ENCODE measurements at regions not wholly inside any gene's neighbourhood (a gene's known extent, or its start where the extent isn't known, plus 50 kb on each side); places are given as distances from the start of the nearest gene placed in this dataset.

DNA sequence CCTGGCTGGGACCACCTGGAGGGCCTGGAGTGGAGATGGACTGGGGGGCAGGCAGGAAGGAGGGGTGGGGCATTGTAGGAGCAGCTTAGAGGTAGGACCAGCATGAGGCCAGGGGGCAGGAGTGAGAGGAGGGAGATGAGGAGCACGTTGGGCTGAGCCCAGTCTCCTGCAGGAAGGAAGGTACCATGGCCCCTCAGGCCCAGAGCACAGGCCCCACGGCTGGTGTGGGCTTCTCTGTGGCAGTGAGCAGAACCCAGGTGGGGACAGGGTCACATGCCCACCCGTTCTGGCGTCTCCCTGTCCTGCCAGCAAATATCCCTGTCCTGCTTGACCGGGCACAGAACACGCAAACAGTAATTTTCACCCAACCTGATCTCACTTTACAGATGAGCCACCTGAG is 141.8 kb downstream of the ENGASE start:
- WGBS, 2 experiments (ENCODE audit: insufficient coverage in 2 of 2), result 78 to 90% methylated on average over 6 of the region's 6 CpGs
- Histone ChIP-seq H3K4me1 (ENCODE audit: control insufficient read depth, insufficient read depth, low read length, poor library complexity, severe bottlenecking) (peaks cover 12% of the 10 kb centered on the region), H3K27ac (ENCODE audit: low read depth, low read length, severe bottlenecking) (no peak overlapping the region), H3K9me3 (ENCODE audit: control insufficient read depth, low read length) (no peaks in the 10 kb centered on the region), H3K4me3 (ENCODE audit: extremely low read depth, insufficient read depth, low read length, poor library complexity, severe bottlenecking) (no peak overlapping the region), H3K36me3 (ENCODE audit: control insufficient read depth, insufficient read depth, low read length) (no peaks in the 10 kb centered on the region)

DNA sequence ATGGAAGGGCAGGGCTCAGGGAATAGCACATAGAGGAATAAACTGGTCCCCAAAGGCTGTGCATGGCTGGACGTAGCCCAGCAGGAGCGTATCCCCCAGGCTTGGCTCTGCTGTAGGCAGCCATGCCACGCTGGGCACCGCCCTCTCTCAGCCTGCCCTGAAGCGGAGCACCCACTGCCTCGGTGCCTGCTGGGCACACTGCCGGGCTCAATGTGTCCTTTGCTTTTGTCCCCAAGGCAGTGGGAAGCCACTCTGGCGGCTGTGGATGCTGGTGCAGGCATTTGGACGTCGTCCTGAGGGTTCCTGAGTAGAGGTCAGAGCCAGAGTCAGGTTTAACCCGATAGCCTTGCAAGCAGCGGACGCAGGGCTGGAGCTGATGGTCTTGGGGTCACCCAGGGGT is 141.0 kb downstream of the ENGASE start:
- Histone ChIP-seq H3K27ac (ENCODE audit: low read depth, low read length, severe bottlenecking) (no peak overlapping the region), H3K4me3 (ENCODE audit: extremely low read depth, insufficient read depth, low read length, poor library complexity, severe bottlenecking) (no peak overlapping the region), H3K36me3 (ENCODE audit: control insufficient read depth, insufficient read depth, low read length) (no peaks in the 10 kb centered on the region), H3K4me1 (ENCODE audit: control insufficient read depth, insufficient read depth, low read length, poor library complexity, severe bottlenecking) (peaks cover 8% of the 10 kb centered on the region), H3K9me3 (ENCODE audit: control insufficient read depth, low read length) (no peaks in the 10 kb centered on the region)
- 95 to 96% methylated on average over 13 of the region's 13 CpGs for WGBS, 2 experiments (ENCODE audit: insufficient coverage in 2 of 2)

DNA sequence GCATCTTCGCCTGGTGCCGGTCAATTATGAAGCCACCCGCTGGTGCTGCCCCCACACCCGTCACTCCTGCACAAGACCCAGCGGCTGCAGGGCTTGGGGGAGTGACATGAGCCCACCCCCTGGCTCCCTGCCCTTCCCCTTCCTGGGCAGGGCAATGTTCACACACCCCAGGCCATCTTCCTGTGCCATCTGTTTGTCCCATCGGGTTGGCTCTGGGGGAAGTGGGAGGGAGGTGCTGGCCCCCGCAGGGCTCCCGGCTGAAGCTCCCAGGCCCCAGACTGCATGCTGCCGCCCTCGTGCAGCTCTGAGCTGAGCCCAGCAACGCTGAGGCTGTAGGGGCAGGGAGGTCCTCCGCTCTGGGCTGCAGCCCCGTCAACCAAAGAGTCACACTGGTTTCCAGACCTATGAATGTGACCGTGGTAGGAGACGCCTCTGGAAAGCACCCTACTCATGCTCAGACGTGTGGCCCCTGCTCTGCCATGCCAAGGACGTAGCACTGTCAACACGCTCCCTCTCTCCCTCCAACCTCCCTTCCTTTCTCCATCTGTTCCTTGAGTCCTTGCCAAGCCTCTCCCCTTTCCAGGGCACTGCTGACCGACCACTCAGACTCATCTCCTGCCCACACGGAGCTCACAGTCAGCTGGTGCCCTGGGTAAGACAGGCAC is 140.4 kb downstream of the ENGASE start:
- Histone ChIP-seq H3K9me3 (ENCODE audit: control insufficient read depth, low read length) (no peaks in the 10 kb centered on the region), H3K4me3 (ENCODE audit: extremely low read depth, insufficient read depth, low read length, poor library complexity, severe bottlenecking) (no peak overlapping the region), H3K36me3 (ENCODE audit: control insufficient read depth, insufficient read depth, low read length) (no peaks in the 10 kb centered on the region), H3K27ac (ENCODE audit: low read depth, low read length, severe bottlenecking) (no peak overlapping the region), H3K4me1 (ENCODE audit: control insufficient read depth, insufficient read depth, low read length, poor library complexity, severe bottlenecking) (peaks cover 4% of the 10 kb centered on the region)
- 58 to 61% methylated on average over 14 to 18 of the region's 20 CpGs for WGBS, 2 experiments (ENCODE audit: insufficient coverage in 2 of 2)

- WGBS, 2 experiments (ENCODE audit: insufficient coverage in 2 of 2), result 78 to 88% methylated on average over 2 of the region's 4 CpGs
- no peaks in the 10 kb centered on the region for H3K36me3 ChIP-seq (ENCODE audit: control insufficient read depth, insufficient read depth, low read length)
- H3K27ac ChIP-seq (ENCODE audit: low read depth, low read length, severe bottlenecking), result no peak overlapping the region
- peaks cover 4% of the 10 kb centered on the region for H3K4me1 ChIP-seq (ENCODE audit: control insufficient read depth, insufficient read depth, low read length, poor library complexity, severe bottlenecking)
- H3K9me3 ChIP-seq (ENCODE audit: control insufficient read depth, low read length), result no peaks in the 10 kb centered on the region
- H3K4me3 ChIP-seq (ENCODE audit: extremely low read depth, insufficient read depth, low read length, poor library complexity, severe bottlenecking), result no peak overlapping the region
These were observed 139.8 kb downstream of the ENGASE start for GRCh38 chr17:79214459-79214858.

GRCh38 chr17:79213305-79213704 is 138.7 kb downstream of the ENGASE start:
- WGBS, 2 experiments (ENCODE audit: insufficient coverage in 2 of 2), result 88 to 90% methylated on average over 4 to 7 of the region's 10 CpGs
- H3K9me3 ChIP-seq (ENCODE audit: control insufficient read depth, low read length), result no peaks in the 10 kb centered on the region

GRCh38 chr17:79212149-79213087 is 137.8 kb downstream of the ENGASE start:
- H3K4me1 ChIP-seq (ENCODE audit: control insufficient read depth, insufficient read depth, low read length, poor library complexity, severe bottlenecking), result peaks cover 4% of the 10 kb centered on the region
- H3K36me3 ChIP-seq (ENCODE audit: control insufficient read depth, insufficient read depth, low read length), result no peaks in the 10 kb centered on the region
- H3K9me3 ChIP-seq (ENCODE audit: control insufficient read depth, low read length), result no peaks in the 10 kb centered on the region
- no peak overlapping the region for H3K27ac ChIP-seq (ENCODE audit: low read depth, low read length, severe bottlenecking)
- no peak overlapping the region for H3K4me3 ChIP-seq (ENCODE audit: extremely low read depth, insufficient read depth, low read length, poor library complexity, severe bottlenecking)
- 45 to 50% methylated on average over 11 to 12 of the region's 15 CpGs for WGBS, 2 experiments (ENCODE audit: insufficient coverage in 2 of 2)

More at GRCh38 chr17:79213305-79213704, 138.7 kb downstream of the ENGASE start:
- Histone ChIP-seq H3K27ac (ENCODE audit: low read depth, low read length, severe bottlenecking) (no peak overlapping the region), H3K36me3 (ENCODE audit: control insufficient read depth, insufficient read depth, low read length) (no peaks in the 10 kb centered on the region), H3K4me3 (ENCODE audit: extremely low read depth, insufficient read depth, low read length, poor library complexity, severe bottlenecking) (no peak overlapping the region), H3K4me1 (ENCODE audit: control insufficient read depth, insufficient read depth, low read length, poor library complexity, severe bottlenecking) (peaks cover 4% of the 10 kb centered on the region)

DNA sequence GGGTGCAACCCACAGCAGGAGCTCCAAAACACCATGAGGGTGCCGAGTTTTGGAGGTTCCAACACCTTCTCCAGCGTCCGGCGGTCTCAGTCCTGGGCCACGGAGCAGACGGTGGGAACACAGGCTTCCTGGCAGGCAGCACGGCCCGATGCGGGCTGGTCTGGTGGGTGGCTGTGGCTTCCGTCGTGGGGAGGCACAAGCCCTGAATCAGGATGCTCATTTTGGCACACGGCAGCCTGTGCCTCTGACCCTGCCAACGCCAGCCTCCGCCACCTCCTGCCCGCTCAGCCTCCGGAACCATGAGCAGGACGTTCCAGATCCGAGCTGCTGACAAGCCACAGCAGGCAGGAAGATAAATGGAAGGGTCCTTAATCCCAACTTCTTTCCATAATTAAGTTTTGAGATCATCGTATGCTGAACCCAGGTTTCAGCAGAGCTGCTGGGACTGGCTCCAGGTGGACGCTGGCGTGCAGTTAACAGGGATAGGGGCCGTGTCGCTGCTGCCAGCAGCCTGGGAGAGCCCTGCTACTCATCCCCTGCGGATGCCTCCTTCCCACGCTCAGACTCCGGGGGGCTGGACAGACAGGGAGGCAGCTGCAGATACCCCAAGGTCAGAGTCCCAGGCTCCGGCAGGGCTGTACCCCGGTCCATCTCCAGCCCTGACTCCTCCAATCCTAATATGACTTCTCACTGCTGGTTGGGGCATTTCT is 136.6 kb downstream of the ENGASE start:
- peaks cover 4% of the 10 kb centered on the region for H3K4me1 ChIP-seq (ENCODE audit: control insufficient read depth, insufficient read depth, low read length, poor library complexity, severe bottlenecking)
- no peak overlapping the region for H3K4me3 ChIP-seq (ENCODE audit: extremely low read depth, insufficient read depth, low read length, poor library complexity, severe bottlenecking)
- H3K9me3 ChIP-seq (ENCODE audit: control insufficient read depth, low read length), result no peaks in the 10 kb centered on the region
- H3K36me3 ChIP-seq (ENCODE audit: control insufficient read depth, insufficient read depth, low read length), result no peaks in the 10 kb centered on the region
- H3K27ac ChIP-seq (ENCODE audit: low read depth, low read length, severe bottlenecking), result no peak overlapping the region
- 89 to 91% methylated on average over 26 to 28 of the region's 28 CpGs for WGBS, 2 experiments (ENCODE audit: insufficient coverage in 2 of 2)

DNA sequence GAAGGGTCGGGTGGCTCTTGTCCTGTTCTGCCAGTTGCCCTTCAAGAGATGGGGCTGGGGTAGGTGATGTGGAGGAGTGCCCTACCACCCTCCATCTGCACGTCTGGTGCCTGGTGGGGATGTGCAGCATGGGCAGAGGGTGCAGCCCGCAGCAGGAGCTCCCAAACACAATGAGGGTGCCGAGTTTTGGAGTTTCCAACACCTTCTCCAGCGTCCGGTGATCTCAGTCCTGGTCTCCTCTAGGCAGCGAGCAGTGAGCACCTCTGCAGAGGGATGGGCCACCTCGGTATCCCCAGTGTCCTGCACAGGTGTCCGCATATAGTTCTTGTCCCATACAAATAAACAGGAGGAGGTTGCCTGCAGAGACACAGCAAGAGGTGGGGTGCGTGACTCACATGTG is 136.0 kb downstream of the ENGASE start:
- WGBS, 2 experiments (ENCODE audit: insufficient coverage in 2 of 2), result 92 to 96% methylated on average over 7 to 9 of the region's 10 CpGs
- H3K36me3 ChIP-seq (ENCODE audit: control insufficient read depth, insufficient read depth, low read length), result no peaks in the 10 kb centered on the region

DNA sequence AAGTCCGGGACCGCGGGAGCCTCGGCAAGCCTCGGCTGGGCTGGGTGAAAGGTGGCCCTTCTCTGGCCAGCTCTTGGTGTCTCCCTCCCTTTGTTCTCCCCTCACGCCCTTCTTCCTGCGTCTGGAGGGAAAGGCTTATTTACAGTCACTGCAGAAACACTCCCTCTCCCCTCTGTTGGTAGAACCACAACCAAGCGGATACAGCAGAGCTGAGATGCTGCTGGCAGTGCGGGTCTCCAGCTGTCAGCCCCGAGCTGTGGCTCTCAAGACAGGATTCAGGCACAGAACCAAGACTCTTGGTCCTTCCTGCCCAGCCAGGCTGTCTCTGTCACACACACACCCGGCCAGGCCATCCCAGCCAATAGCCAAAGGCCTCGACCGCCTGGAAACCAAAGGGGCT is 133.3 kb downstream of the ENGASE start:
- Histone ChIP-seq H3K36me3 (ENCODE audit: control insufficient read depth, insufficient read depth, low read length) (no peaks in the 10 kb centered on the region), H3K4me1 (ENCODE audit: control insufficient read depth, insufficient read depth, low read length, poor library complexity, severe bottlenecking) (peaks cover 4% of the 10 kb centered on the region), H3K4me3 (ENCODE audit: extremely low read depth, insufficient read depth, low read length, poor library complexity, severe bottlenecking) (no peak overlapping the region), H3K27ac (ENCODE audit: low read depth, low read length, severe bottlenecking) (no peak overlapping the region), H3K9me3 (ENCODE audit: control insufficient read depth, low read length) (no peaks in the 10 kb centered on the region)
- WGBS, 2 experiments (ENCODE audit: insufficient coverage in 2 of 2), result 72 to 77% methylated on average over 9 of the region's 13 CpGs

More for the DNA sequence above, 136.0 kb downstream of the ENGASE start:
- Histone ChIP-seq H3K9me3 (ENCODE audit: control insufficient read depth, low read length) (no peaks in the 10 kb centered on the region), H3K4me1 (ENCODE audit: control insufficient read depth, insufficient read depth, low read length, poor library complexity, severe bottlenecking) (peaks cover 4% of the 10 kb centered on the region), H3K4me3 (ENCODE audit: extremely low read depth, insufficient read depth, low read length, poor library complexity, severe bottlenecking) (no peak overlapping the region), H3K27ac (ENCODE audit: low read depth, low read length, severe bottlenecking) (no peak overlapping the region)

GRCh38 chr17:79205688-79206205 is 131.1 kb downstream of the ENGASE start:
- Histone ChIP-seq H3K9me3 (ENCODE audit: control insufficient read depth, low read length) (no peaks in the 10 kb centered on the region), H3K36me3 (ENCODE audit: control insufficient read depth, insufficient read depth, low read length) (no peaks in the 10 kb centered on the region), H3K4me1 (ENCODE audit: control insufficient read depth, insufficient read depth, low read length, poor library complexity, severe bottlenecking) (peaks cover 17% of the 10 kb centered on the region), H3K4me3 (ENCODE audit: extremely low read depth, insufficient read depth, low read length, poor library complexity, severe bottlenecking) (no peak overlapping the region), H3K27ac (ENCODE audit: low read depth, low read length, severe bottlenecking) (no peak overlapping the region)
- 86 to 89% methylated on average over 5 of the region's 6 CpGs for WGBS, 2 experiments (ENCODE audit: insufficient coverage in 2 of 2)

Data from mesodermal cell (in vitro differentiated cells).